BJ (cell line): ENCODE measurements at regions not wholly inside any gene's neighbourhood (a gene's known extent, or its start where the extent isn't known, plus 50 kb on each side); places are given as distances from the start of the nearest gene placed in this dataset.

ENCODE experiments used
- CTCF ChIA-PET: fragments of 350-600 bp; formaldehyde crosslinking; extraction: SDS; loops from one replicate; lab custom pipeline; 2021; ENCODE audit warnings: antibody characterized with exemption, inconsistent platforms; lab: Yijun Ruan, JAX
- POLR2A ChIA-PET: fragments of 300-600 bp; sonication (Branson Sonifier 250); formaldehyde crosslinking; extraction: SDS; loops from one replicate; lab custom pipeline; 2021; ENCODE audit warnings: antibody characterized with exemption; lab: Charles Lee
- DNase-seq: peaks from one replicate; pipeline ENCODE4 v3.0.0-alpha.2; 2011; ENCODE audit warnings: low read depth
- H3K27me3 ChIP-seq: 2 replicates; pipeline ENCODE4 v1.6.0; 2011; ENCODE audit warnings: low read length; ENCODE audit not compliant: control insufficient read depth, insufficient read depth
- H3K36me3 ChIP-seq: 2 replicates; pipeline ENCODE4 v1.5.1; 2011; ENCODE audit warnings: low read length; ENCODE audit not compliant: control insufficient read depth, insufficient read depth
- H3K4me3 ChIP-seq: 2 replicates; pipeline ENCODE4 v1.5.1; 2011; ENCODE audit warnings: low read depth, mild to moderate bottlenecking, control low read depth, low read length
- CTCF ChIP-seq: IDR thresholded peaks from 2 replicates; pipeline ENCODE4 v1.5.1; 2011; ENCODE audit warnings: low read depth, mild to moderate bottlenecking, control low read depth, inconsistent platforms, low read length, moderate library complexity; ENCODE audit not compliant: insufficient read depth

- TF ChIP-seq CTCF: no peak
- POLR2A ChIA-PET: no interaction called here
- no peaks in the 10 kb centered on the region for H3K36me3 ChIP-seq
- no peak for DNase-seq
- no peak overlapping the region for H3K4me3 ChIP-seq
- no peaks in the 10 kb centered on the region for H3K27me3 ChIP-seq
- CTCF ChIA-PET: no interaction called here
Observed at GRCh38 chrX:13140007-13140406, 95.6 kb upstream of the FAM9C start.

GRCh38 chrX:13131396-13132137, 87.1 kb upstream of the FAM9C start:
- POLR2A ChIA-PET: no interaction called here
- Histone ChIP-seq H3K36me3 (no peaks in the 10 kb centered on the region), H3K4me3 (no peak overlapping the region), H3K27me3 (no peaks in the 10 kb centered on the region)
- DNase-seq: no peak
- CTCF ChIA-PET: no interaction called here
- no peak for TF ChIP-seq CTCF

- CTCF ChIA-PET: no interaction called here
- no peak for DNase-seq
- Histone ChIP-seq H3K36me3 (no peaks in the 10 kb centered on the region), H3K4me3 (no peak overlapping the region), H3K27me3 (no peaks in the 10 kb centered on the region)
- no peak for TF ChIP-seq CTCF
- POLR2A ChIA-PET: no interaction called here
Observed at GRCh38 chrX:13130816-13131215, 86.4 kb upstream of the FAM9C start.

- ChIA-PET POLR2A (no interaction called here), CTCF (no interaction called here)
- DNase-seq: no peak
- TF ChIP-seq CTCF: no peak
- Histone ChIP-seq H3K4me3 (no peak overlapping the region), H3K36me3 (no peaks in the 10 kb centered on the region), H3K27me3 (no peaks in the 10 kb centered on the region)
Observed at GRCh38 chrX:13128104-13128503, 83.7 kb upstream of the FAM9C start.

- ChIA-PET CTCF (no interaction called here), POLR2A (no interaction called here)
- DNase-seq: no peak
- H3K36me3 ChIP-seq: no peaks in the 10 kb centered on the region
- H3K4me3 ChIP-seq: no peak overlapping the region
- no peaks in the 10 kb centered on the region for H3K27me3 ChIP-seq
- TF ChIP-seq CTCF: no peak
Observed at GRCh38 chrX:13126775-13127174, 82.4 kb upstream of the FAM9C start.
